Right forelimb (tissue), 1 donor: ENCODE measurements at regions not wholly inside any gene's neighbourhood (a gene's known extent, or its start where the extent isn't known, plus 50 kb on each side); places are given as distances from the start of the nearest gene placed in this dataset.
A peak's percentile ranks its signal among the peaks of the same experiment; 100 is the strongest.
"Not testable (repeated sequence)": the region's sequence is repeated elsewhere in the genome, so short reads cannot be mapped to it uniquely, and the experiment has no call there.

Source experiments
- DNase-seq: peaks from one replicate; pipeline ENCODE4 v3.0.0-alpha.2; 2018

GRCh38 chr12:95358111-95359083, 115.6 kb upstream of the METAP2 start:
- no peak for DNase-seq

GRCh38 chr12:95365912-95366311, 108.0 kb upstream of the METAP2 start:
- no peak for DNase-seq

- DNase-seq = no peak
Observed at GRCh38 chr12:95368931-95369330, 105.0 kb upstream of the METAP2 start.

- no peak for DNase-seq
Observed at GRCh38 chr12:95371571-95371970, 102.4 kb upstream of the METAP2 start.

- not testable (repeated sequence) for DNase-seq
Observed at GRCh38 chr12:95379481-95379880, 94.5 kb upstream of the METAP2 start.

- not testable (repeated sequence) for DNase-seq
Observed at GRCh38 chr12:95380334-95380733, 93.6 kb upstream of the METAP2 start.

- DNase-seq = no peak
Observed at GRCh38 chr12:95380997-95381786, 92.8 kb upstream of the METAP2 start.

- peak; percentile 47 for DNase-seq
Observed at GRCh38 chr12:95383920-95384319, 90.0 kb upstream of the METAP2 start.

GRCh38 chr12:95384785-95385184, 89.2 kb upstream of the METAP2 start:
- no peak for DNase-seq

- peak; percentile 74 for DNase-seq
Observed at GRCh38 chr12:95385246-95386035, 88.5 kb upstream of the METAP2 start.

GRCh38 chr12:95386051-95386450, 87.9 kb upstream of the METAP2 start:
- DNase-seq = no peak

- DNase-seq = not testable (repeated sequence)
Observed at GRCh38 chr12:95388260-95388659, 85.7 kb upstream of the METAP2 start.

- no peak for DNase-seq
Observed at GRCh38 chr12:95390192-95390591, 83.8 kb upstream of the METAP2 start.

GRCh38 chr12:95390932-95391331, 83.0 kb upstream of the METAP2 start:
- DNase-seq = no peak

GRCh38 chr12:95393191-95393790, 80.7 kb upstream of the METAP2 start:
- DNase-seq = no peak

- no peak for DNase-seq
Observed at GRCh38 chr12:95395696-95396095, 78.3 kb upstream of the METAP2 start.

- no peak for DNase-seq
Observed at GRCh38 chr12:95396849-95397468, 77.0 kb upstream of the METAP2 start.

GRCh38 chr12:95397571-95397970, 76.4 kb upstream of the METAP2 start:
- no peak for DNase-seq

- DNase-seq = no peak
Observed at GRCh38 chr12:95402096-95402495, 71.9 kb upstream of the METAP2 start.

- DNase-seq = no peak
Observed at GRCh38 chr12:95408201-95408600, 65.8 kb upstream of the METAP2 start.

GRCh38 chr12:95411057-95411456, 62.9 kb upstream of the METAP2 start:
- no peak for DNase-seq

GRCh38 chr12:95411466-95411865, 62.5 kb upstream of the METAP2 start:
- DNase-seq = no peak
